ENCODE measurements at regions not wholly inside any gene's neighbourhood (a gene's known extent, or its start where the extent isn't known, plus 50 kb on each side); places are given as distances from the start of the nearest gene placed in this dataset.

DNA sequence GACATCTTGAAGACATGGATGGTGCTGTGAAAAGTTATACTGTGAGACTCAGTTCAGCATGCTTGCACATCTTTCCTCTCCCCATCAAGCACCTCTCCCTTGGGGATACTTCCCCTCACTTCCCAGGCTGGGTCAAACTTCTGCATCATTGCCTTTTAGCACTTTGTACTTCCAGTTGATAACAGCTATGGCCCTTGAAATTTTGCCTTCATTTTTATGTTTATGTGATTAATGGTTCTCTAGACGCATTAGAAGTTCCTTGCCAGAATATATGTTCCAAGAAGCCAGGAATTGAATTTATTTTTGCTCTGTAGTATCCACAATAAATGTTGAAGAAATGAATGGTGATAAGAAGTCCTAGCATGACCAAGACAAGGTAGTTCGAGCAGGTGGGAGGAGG is 120.9 kb upstream of the ST6GAL2 start:
- in situ Hi-C loops (cut with HindIII; ENCODE audit: low pct_unique_long_range_greater_than_20kb, low sequenced_read_pairs): no loop called here
- DNase-seq (ENCODE audit: low read depth, low spot score): no peak

DNA sequence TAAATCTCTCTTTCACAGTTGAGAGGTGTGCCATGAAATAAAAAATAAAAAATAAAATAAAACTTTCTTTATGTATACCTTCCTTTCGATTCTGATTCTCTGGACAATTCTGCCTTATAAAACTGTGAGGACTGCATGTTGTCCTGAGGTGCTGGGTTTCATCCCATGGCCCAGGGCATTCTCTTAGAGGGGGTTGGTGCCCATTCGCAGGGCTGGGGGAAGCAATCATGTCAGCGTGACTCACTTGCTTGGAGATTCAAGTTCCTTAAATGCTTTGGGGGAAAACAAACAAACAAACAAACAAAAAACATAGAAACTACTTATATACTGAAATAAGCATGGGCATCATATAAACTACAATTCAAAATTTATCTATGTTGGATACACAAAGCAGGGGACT is 122.0 kb upstream of the ST6GAL2 start:
- in situ Hi-C loops (cut with HindIII; ENCODE audit: low pct_unique_long_range_greater_than_20kb, low sequenced_read_pairs): no loop called here
- no peak for DNase-seq (ENCODE audit: low read depth, low spot score)

DNA sequence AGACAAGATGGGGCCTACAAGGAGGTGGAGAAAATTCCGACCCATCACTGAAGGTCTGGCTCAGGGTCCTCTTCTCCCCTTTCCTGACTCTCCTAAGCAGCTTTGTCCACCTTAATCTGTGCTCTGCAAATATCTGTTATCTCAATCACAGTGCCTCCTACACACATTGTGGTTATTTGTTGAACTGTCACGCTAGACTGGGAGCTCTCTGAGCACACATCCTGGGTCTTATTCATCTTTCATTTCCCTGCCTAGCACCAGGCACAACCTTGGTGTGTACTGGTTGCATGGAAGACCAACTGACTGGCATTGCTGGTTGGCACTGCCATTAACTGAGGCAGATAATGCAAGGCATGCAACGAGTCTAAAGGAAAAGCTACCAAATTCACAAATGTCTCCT is 122.9 kb upstream of the ST6GAL2 start:
- DNase-seq (ENCODE audit: low read depth, low spot score): no peak
- in situ Hi-C loops (cut with HindIII; ENCODE audit: low pct_unique_long_range_greater_than_20kb, low sequenced_read_pairs): no loop called here

DNA sequence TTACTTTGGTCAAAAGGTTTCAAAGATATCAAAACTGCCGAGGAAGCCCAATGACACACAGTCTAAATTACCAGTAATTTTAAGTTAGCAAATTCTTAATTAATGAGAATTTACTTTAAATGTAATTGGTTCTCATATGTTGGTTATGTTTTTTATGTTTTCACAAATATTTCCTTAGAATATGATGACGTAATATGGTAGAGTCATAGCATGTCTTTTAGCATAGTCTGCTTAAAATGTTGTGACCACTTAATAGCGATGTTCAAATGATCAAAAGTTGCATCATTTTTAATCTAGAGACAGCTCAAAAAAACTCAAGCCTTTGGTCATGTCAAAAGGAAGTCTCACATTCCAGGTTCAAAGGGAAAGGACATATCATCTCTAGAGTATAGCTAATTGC is 123.3 kb upstream of the ST6GAL2 start:
- in situ Hi-C loops (cut with HindIII; ENCODE audit: low pct_unique_long_range_greater_than_20kb, low sequenced_read_pairs): no loop called here
- no peak for DNase-seq (ENCODE audit: low read depth, low spot score)

DNA sequence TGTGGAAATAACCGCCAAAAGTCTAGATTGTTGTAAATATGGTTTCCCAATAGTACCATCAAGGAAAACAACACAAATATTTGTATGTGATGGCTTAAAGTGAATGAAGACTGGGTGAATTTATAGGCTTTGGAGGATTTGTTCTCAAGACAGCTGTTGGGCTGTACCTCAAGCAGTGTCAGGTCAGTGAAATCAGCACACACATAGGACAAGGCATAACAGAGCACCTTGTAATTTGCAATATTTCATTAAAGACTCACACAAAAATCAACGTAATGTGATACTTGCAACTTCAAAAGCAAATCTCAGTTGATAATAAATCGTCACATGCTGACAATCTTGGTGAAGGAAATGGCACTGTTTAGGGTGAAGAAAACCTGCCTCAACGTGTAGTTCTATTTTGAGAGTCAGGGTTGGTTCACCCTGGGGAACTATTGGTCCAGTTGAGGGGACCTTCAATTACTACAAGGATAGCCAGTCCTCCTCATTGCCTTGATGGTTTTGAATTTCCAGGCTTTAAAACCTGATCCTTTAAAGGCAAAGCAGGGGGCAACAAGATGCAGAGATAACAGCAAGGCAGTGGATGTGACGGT is 126.8 kb upstream of the ST6GAL2 start:
- DNase-seq (ENCODE audit: low read depth, low spot score): no peak
- in situ Hi-C loops (cut with HindIII; ENCODE audit: low pct_unique_long_range_greater_than_20kb, low sequenced_read_pairs): no loop called here

DNA sequence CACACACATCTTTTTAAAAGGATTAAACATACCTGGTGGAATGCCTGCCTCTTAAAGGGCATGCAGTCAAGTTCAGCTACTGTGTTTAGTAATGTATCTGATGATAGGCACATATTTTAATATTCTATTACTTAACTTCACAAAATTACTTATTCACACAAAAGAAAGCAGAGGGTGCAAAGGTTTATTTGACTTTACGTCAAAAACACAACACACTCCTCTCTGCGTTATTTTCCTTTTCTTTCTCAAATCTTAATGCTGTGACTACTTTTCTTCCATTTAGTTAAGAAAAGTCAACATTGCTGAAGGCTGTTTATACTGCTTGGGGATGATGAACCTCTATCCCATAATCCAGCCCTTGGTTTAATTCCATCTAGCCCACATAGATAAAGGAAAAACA is 127.9 kb upstream of the ST6GAL2 start:
- in situ Hi-C loops (cut with HindIII; ENCODE audit: low pct_unique_long_range_greater_than_20kb, low sequenced_read_pairs): no loop called here
- no peak for DNase-seq (ENCODE audit: low read depth, low spot score)

DNA sequence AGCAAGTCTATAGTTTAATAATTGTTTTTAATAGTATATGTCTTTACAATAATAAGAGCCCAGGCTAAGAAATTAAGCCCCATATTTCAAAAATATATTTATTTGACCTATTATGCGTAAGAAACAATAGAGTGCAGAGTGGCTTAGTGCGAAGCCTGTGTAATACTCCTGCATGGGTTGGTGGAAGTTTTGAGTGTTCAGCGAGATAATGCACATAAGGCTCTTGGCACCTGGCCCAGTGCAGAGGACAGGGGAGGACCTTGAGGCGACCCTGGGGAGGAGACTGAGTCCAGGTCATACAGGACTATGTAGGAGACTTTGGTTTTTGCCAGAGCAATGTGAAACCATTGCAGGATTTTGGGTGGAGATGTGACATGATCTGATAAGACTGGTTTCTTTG is 132.4 kb upstream of the ST6GAL2 start:
- DNase-seq (ENCODE audit: low read depth, low spot score): peak; percentile 2
- in situ Hi-C loops (cut with HindIII; ENCODE audit: low pct_unique_long_range_greater_than_20kb, low sequenced_read_pairs): no loop called here

DNA sequence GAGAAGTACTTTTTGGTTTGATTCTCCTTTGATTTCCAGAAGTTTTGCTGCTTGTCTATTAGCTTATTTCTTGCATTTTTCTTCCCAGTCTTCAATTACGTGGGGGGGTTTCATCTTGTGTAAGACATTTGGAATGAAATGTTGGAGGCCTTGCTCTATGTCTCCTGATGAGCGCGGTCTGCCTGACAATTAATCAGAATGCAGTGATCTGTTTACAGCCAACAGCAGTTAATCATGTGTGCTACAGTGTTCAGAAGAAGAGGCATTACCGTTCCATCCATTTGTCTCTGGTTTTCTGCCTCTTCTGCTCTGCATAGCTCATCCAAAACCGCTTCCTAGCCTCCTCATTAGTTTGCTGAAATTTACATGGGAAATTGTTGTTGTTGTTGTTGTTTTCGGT is 134.4 kb upstream of the ST6GAL2 start:
- in situ Hi-C loops (cut with HindIII; ENCODE audit: low pct_unique_long_range_greater_than_20kb, low sequenced_read_pairs): no loop called here
- no peak for DNase-seq (ENCODE audit: low read depth, low spot score)

DNA sequence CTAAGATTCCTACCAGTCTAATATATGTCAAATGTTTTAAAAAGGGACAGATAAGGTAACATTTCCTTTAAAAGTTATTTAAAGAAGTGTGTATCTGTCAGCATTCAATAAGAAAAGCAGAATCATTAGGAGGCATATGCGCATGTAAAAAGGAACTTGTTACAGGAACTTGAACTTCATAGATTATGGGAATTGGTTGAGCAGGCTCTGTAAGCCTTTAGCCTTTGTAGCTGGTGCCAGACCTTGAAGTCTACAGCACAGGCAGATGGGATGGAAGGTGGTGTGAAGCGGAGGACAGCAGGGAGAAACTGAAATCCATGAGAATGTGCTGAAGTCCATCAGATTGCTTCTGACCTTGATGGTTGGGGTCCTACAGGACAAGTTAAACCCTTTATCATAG is 138.3 kb upstream of the ST6GAL2 start:
- in situ Hi-C loops (cut with HindIII; ENCODE audit: low pct_unique_long_range_greater_than_20kb, low sequenced_read_pairs): no loop called here
- no peak for DNase-seq (ENCODE audit: low read depth, low spot score)

DNA sequence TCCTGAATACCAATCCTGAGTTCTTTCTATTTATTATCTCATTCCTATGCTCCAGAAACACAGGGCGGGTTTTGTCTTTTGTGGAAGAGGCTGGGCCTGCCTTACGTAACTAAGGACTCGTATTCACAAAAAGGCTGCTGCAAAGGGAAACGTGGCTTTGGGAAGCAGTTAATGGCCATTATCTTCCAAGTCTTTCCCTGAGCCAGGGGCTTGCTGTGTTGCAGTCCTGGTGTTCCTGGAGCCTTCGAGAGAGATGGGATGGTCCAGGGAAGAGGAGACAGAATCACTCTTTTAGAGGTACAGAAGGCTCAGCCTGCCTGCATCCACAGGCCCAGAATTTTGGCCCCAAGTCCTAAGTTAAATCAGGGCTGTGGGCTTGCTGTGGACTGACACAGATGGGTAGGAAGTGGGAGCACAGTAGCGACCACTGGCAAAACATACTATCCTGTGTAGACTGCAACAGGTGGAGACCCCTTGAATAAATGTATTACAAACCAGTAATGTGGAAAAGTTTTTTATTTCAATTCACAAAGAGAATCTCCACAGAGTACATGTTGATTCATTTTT is 139.4 kb upstream of the ST6GAL2 start:
- DNase-seq (ENCODE audit: low read depth, low spot score): no peak
- in situ Hi-C loops (cut with HindIII; ENCODE audit: low pct_unique_long_range_greater_than_20kb, low sequenced_read_pairs): no loop called here

DNA sequence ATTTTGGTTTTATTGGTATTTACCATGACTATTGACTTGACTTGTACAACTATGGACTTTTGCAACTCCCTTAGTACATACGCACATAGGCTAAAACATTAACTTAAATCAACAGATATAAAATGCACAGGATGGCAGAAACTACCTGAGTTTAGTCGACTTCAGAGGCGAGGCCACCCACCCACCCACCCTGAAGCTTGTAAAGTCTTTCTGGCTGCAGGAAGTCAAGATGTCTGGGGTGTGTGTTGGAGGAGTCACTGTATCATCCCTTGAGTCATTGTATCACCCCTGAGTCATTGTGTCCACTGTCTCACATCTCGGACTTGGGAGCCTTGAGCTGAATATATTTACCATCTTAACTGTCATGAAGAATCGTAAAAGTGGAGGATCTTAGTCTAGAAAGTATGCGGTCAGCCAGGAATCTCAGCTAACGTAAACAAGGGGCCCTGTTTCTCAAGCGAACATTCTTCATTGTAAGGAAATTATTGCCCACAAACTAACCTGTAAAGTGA is 140.0 kb upstream of the ST6GAL2 start:
- in situ Hi-C loops (cut with HindIII; ENCODE audit: low pct_unique_long_range_greater_than_20kb, low sequenced_read_pairs): no loop called here
- DNase-seq (ENCODE audit: low read depth, low spot score): no peak

DNA sequence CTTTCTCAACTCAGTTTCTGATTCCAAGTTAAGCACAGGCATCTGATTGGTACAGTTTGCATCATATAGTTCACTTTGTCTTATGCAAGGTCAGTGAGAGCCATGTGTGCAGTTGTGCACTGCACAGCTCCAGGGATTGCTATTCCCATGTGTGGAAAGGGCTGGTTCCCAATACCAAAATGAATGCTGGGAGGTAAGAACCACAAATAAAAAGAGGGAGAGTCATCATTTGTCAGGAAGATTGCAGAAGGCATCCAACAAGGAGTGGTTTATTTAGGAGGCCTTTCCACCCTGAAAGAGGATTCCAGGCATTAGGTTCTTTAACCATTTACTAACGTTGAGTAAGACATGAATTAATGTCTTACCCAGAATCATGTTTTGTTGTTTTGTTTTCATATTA is 141.2 kb upstream of the ST6GAL2 start:
- no peak for DNase-seq (ENCODE audit: low read depth, low spot score)
- in situ Hi-C loops (cut with HindIII; ENCODE audit: low pct_unique_long_range_greater_than_20kb, low sequenced_read_pairs): no loop called here

DNA sequence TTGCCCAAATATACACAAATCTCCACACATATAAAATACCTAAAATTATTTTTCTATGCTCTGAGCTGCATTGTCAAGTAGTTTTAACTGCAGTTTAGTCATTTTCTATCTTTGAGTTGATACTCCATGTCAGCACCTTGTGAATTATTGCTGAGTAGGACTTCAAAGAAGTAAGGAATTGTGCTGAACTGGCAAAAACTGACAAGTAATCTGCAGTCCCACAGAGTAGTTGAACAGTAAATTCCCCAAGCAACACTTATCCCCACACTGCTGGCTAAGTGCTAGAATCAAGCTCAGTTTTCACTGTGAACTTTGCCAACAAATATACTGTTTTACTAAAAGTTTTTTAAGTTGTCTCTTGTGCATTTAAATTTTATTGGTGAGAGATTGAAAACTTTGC is 141.8 kb upstream of the ST6GAL2 start:
- in situ Hi-C loops (cut with HindIII; ENCODE audit: low pct_unique_long_range_greater_than_20kb, low sequenced_read_pairs): no loop called here

DNA sequence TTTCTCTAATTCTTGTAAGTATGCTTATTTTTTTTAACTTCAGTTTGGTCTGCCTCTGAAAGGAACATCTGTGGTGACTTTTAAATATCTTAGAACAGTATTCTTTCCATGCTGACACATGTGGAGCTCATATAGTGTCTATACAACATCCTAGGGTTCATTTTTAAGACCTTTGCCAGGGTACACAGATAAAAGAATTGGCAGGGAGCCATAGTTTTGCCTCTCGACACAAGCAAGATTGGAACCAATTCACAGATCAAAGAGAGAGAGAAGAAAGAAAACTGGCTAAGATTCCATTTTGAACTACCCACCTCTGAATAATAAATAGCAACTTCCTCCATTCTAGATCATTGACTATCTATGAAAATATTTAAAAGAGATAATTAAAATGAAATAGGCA is 142.7 kb upstream of the ST6GAL2 start:
- DNase-seq (ENCODE audit: low read depth, low spot score): no peak
- in situ Hi-C loops (cut with HindIII; ENCODE audit: low pct_unique_long_range_greater_than_20kb, low sequenced_read_pairs): no loop called here

More for the DNA sequence above, 141.8 kb upstream of the ST6GAL2 start:
- DNase-seq (ENCODE audit: low read depth, low spot score): no peak

DNA sequence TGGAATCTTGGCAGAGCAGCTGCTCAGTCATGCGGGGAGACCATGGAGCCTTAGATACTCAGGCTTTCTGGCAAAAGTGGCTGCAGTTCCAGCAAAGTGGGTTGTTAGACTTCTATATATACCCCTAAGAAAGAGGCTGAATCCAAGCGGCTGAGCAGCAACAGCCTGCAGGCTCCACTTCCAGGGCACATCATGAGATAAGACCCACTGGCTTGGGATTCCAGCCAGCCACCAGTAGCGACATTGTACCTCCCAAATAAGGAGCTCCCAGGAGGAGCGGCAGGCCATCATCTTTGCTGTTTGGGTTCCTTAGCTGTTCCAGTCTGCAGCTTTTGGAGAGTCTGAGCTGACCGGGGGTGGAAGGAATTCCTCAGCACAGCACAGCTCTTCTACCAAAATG is 150.3 kb upstream of the ST6GAL2 start:
- no peak for DNase-seq (ENCODE audit: low read depth, low spot score)
- in situ Hi-C loops (cut with HindIII; ENCODE audit: low pct_unique_long_range_greater_than_20kb, low sequenced_read_pairs): no loop called here

DNA sequence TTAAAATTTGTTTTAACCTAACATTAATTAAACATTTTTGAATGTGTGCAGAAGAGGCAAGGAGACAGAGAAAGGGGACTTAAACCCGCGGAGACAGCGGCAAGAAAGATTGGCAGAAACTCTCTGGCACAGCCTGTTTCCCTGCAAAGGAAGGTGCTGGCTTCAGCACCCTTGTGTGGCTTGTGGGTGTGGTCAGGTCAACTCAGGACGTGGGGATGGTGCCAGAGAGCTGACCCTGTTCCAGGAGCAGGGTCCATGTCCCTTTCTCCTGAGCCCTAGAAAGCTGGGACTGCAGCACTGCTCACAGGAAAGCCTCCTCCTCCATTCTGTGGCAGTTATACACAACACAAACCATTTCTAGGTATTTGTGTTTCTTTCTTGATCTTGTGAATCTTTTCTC is 176.2 kb upstream of the ST6GAL2 start:
- DNase-seq (ENCODE audit: low read depth, low spot score): no peak
- in situ Hi-C loops (cut with HindIII; ENCODE audit: low pct_unique_long_range_greater_than_20kb, low sequenced_read_pairs): no loop called here

DNA sequence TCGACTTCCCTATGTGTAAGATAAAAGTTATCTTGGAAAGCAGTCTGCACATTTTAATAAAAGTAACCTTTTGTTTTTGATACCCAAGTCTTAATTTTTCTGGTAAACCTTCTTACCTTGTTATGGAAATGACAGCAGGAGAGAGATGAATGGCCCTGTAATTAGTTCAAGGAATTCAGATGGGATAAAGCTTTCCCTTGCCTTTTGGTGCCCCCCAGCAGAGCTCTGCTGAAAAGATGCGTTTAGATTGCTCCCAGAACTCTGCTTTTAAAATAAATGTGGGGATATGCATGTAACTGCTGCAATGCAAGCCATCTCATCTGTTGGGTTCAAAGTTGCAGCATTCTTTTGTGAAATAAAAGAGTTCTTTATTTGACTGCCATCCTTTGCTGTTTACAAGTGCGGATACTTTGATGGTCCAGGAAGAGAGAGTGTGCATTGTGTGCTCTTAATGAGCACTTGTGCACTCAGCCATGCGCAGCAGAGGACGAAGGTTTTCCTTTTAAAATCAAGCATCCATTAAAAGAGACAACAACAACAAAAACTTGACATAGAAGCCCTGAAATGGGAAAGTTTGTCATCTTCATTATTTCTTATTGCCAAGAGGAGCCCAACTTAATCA is 176.7 kb upstream of the ST6GAL2 start:
- no peak for DNase-seq (ENCODE audit: low read depth, low spot score)
- in situ Hi-C loops (cut with HindIII; ENCODE audit: low pct_unique_long_range_greater_than_20kb, low sequenced_read_pairs): no loop called here

DNA sequence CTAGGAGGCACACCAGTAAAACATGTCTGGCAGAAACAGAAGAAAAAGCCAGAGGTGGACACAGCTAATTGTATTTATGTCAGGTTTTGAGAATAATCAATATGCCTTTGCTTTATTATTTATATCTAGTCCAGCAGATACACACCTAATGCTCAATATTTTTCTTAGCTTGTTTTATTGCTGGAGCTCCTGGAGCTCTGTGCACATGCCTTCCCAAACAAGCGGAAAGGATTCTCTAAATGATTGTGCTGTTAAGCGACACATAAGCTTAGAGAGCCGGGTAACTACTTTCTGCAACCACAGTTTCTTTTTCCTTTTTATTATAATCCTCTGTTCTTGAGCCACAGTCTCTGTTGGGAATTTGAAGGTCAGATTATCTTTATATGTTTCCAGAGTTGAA is 177.3 kb upstream of the ST6GAL2 start:
- in situ Hi-C loops (cut with HindIII; ENCODE audit: low pct_unique_long_range_greater_than_20kb, low sequenced_read_pairs): no loop called here
- DNase-seq (ENCODE audit: low read depth, low spot score): no peak

DNA sequence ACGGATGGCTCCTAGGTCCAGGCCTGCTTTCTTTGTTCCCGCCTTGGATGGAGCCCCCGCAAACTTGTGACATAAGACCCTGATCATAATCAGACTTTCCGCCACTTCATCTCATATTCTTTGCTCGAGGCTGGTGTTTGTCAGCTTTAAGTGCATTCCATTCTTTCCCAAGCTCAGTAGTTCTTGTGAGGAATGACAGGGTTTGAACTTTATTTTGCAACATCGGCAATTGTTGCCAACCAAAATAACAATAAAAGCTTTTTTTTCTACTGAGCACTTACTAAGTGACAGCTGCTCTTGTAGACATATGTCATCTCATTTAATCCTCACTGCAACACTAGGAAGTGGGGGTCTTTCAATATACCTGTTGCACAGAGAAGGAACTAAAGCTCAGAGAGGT is 178.8 kb upstream of the ST6GAL2 start:
- DNase-seq (ENCODE audit: low read depth, low spot score): no peak
- in situ Hi-C loops (cut with HindIII; ENCODE audit: low pct_unique_long_range_greater_than_20kb, low sequenced_read_pairs): no loop called here
